IMR-90 (cell line): ENCODE measurements at regions not wholly inside any gene's neighbourhood (a gene's known extent, or its start where the extent isn't known, plus 50 kb on each side); places are given as distances from the start of the nearest gene placed in this dataset.

Experiments
- ATAC-seq: fragments of 200-7000 bp; cut with Tn5 transposase; 2 replicates; pipeline ENCODE4 v1.9.1; 2020; ENCODE audit warnings: low read depth, mild to moderate bottlenecking, moderate library complexity
- BruUV-seq: library from RNA; stranded (reverse); fragments of 400-500 nt; replicated peaks from 2 replicates; lab custom pipeline; 2021; lab: Mats Ljungman, UMichigan
- CTCF ChIA-PET: fragments of 300-600 bp; formaldehyde crosslinking; extraction: SDS; loops from one replicate; lab custom pipeline; 2021; ENCODE audit warnings: antibody characterized with exemption; lab: Yijun Ruan, JAX
- POLR2A ChIA-PET: fragments of 300-600 bp; sonication (Branson Sonifier 250); formaldehyde crosslinking; loops from one replicate; lab custom pipeline; 2022; ENCODE audit warnings: antibody characterized with exemption; ENCODE audit not compliant: unreplicated experiment; lab: Charles Lee
- DNase-seq: peaks from one replicate; pipeline ENCODE4 v3.0.0; 2013
- H2AFZ ChIP-seq: replicated peaks from 2 replicates; pipeline ENCODE3; 2013; ENCODE audit warnings: low read length, mild to moderate bottlenecking; ENCODE audit not compliant: poor library complexity
- H2AK5ac ChIP-seq: 2 replicates; pipeline ENCODE4 v1.6.1; 2013; ENCODE audit warnings: low read depth, low read length, inconsistent platforms
- H2AK9ac ChIP-seq: replicated peaks from 2 replicates; pipeline ENCODE3; 2013; ENCODE audit warnings: mild to moderate bottlenecking, low read depth, low read length, moderate library complexity; ENCODE audit not compliant: poor library complexity
- H2BK120ac ChIP-seq: 2 replicates; pipeline ENCODE4 v1.6.1; 2013; ENCODE audit warnings: low read depth, low read length, inconsistent platforms
- H2BK15ac ChIP-seq: 3 replicates; pipeline ENCODE4 v1.6.1; 2013; ENCODE audit warnings: low read depth, low read length, inconsistent platforms
- H2BK20ac ChIP-seq: 2 replicates; pipeline ENCODE4 v1.6.1; 2013; ENCODE audit warnings: low read depth, mild to moderate bottlenecking, inconsistent platforms, low read length, moderate library complexity
- H2BK5ac ChIP-seq: 2 replicates; pipeline ENCODE4 v1.6.1; 2013; ENCODE audit warnings: mild to moderate bottlenecking, low read depth, low read length, inconsistent platforms; ENCODE audit not compliant: poor library complexity, severe bottlenecking
- H3K14ac ChIP-seq: replicated peaks from 2 replicates; pipeline ENCODE4 v1.6.1; 2013; ENCODE audit warnings: low read depth, low read length, inconsistent platforms
- H3K18ac ChIP-seq: 2 replicates; pipeline ENCODE4 v1.6.1; 2013; ENCODE audit warnings: low read depth, low read length, control low read depth
- H3K23ac ChIP-seq: 2 replicates; pipeline ENCODE4 v1.6.1; 2013; ENCODE audit warnings: low read depth, low read length, inconsistent platforms
- H3K27ac ChIP-seq: 2 replicates; pipeline ENCODE4 v1.5.1; 2013; ENCODE audit warnings: mild to moderate bottlenecking, control low read depth, low read length; ENCODE audit not compliant: insufficient read depth
- H3K27me3 ChIP-seq: 2 replicates; pipeline ENCODE4 v1.6.1; 2013; ENCODE audit warnings: low read length; ENCODE audit not compliant: control insufficient read depth, insufficient read depth
- H3K36me3 ChIP-seq: 2 replicates; pipeline ENCODE4 v1.6.1; 2013; ENCODE audit warnings: low read length, mixed read lengths; ENCODE audit not compliant: control insufficient read depth, insufficient read depth
- H3K4ac ChIP-seq: 2 replicates; pipeline ENCODE4 v1.6.1; 2013; ENCODE audit warnings: low read depth, low read length, inconsistent platforms
- H3K4me1 ChIP-seq: 2 replicates; pipeline ENCODE4 v1.6.1; 2013; ENCODE audit warnings: low read length, mixed read lengths; ENCODE audit not compliant: control insufficient read depth, insufficient read depth
- H3K4me2 ChIP-seq: 2 replicates; pipeline ENCODE4 v1.6.1; 2013; ENCODE audit warnings: low read depth, mild to moderate bottlenecking, control low read depth, low read length, moderate library complexity
- H3K4me3 ChIP-seq: 2 replicates; pipeline ENCODE4 v1.5.1; 2013; ENCODE audit warnings: low read depth, mild to moderate bottlenecking, control low read depth, low read length, moderate library complexity; ENCODE audit not compliant: insufficient read depth
- H3K56ac ChIP-seq: 2 replicates; pipeline ENCODE4 v1.6.1; 2013; ENCODE audit warnings: low read length, inconsistent platforms; ENCODE audit not compliant: insufficient read depth; ENCODE audit errors: extremely low read depth
- H3K79me1 ChIP-seq, 2 experiments: 2 replicates each; pipeline ENCODE4 v1.6.1; 2013; ENCODE audit warnings: low read length in 2 of 2, inconsistent platforms in 1 of 2, low read depth in 1 of 2
- H3K9ac ChIP-seq: 2 replicates; pipeline ENCODE4 v1.6.1; 2013; ENCODE audit warnings: low read depth, low read length, control low read depth
- H3K9me1 ChIP-seq: 2 replicates; pipeline ENCODE4 v1.6.1; 2013; ENCODE audit warnings: low read length, inconsistent platforms; ENCODE audit not compliant: insufficient read depth
- H3K9me3 ChIP-seq: 2 replicates; pipeline ENCODE4 v1.6.1; 2013; ENCODE audit warnings: low read length; ENCODE audit not compliant: control insufficient read depth, insufficient read depth
- H4K20me1 ChIP-seq: 2 replicates; pipeline ENCODE4 v1.6.1; 2013; ENCODE audit warnings: low read length, inconsistent platforms; ENCODE audit not compliant: insufficient read depth
- H4K5ac ChIP-seq: 2 replicates; pipeline ENCODE4 v1.6.1; 2013; ENCODE audit warnings: mild to moderate bottlenecking, low read depth, low read length, control low read depth
- H4K8ac ChIP-seq, 2 experiments: 2 replicates each; pipeline ENCODE4 v1.6.1; 2013; ENCODE audit warnings: low read depth in 2 of 2, low read length in 2 of 2, control low read depth in 1 of 2, inconsistent platforms in 1 of 2
- H4K91ac ChIP-seq: 2 replicates; pipeline ENCODE4 v1.6.1; 2013; ENCODE audit warnings: low read depth, low read length, inconsistent platforms; ENCODE audit not compliant: insufficient read depth
- CEBPB ChIP-seq: IDR thresholded peaks from 2 replicates; pipeline ENCODE4 v1.6.1; 2012; ENCODE audit warnings: low read depth, low read length, improper control_type of control experiment
- CHD1 ChIP-seq: IDR thresholded peaks from 2 replicates; pipeline ENCODE4 v1.6.1; 2012; ENCODE audit warnings: low read depth, low read length, improper control_type of control experiment
- FOS ChIP-seq: fragments of 150-350 bp; IDR thresholded peaks from 2 replicates; pipeline ENCODE4 v1.6.1; 2016; ENCODE audit warnings: low read depth, low read length
- MAFK ChIP-seq: IDR thresholded peaks from 2 replicates; pipeline ENCODE4 v1.6.1; 2012; ENCODE audit warnings: low read depth, low read length, improper control_type of control experiment
- MAZ ChIP-seq: IDR thresholded peaks from 2 replicates; pipeline ENCODE4 v1.6.1; 2012; ENCODE audit warnings: low read depth, mild to moderate bottlenecking, low read length, improper control_type of control experiment, moderate library complexity, borderline replicate concordance
- MXI1 ChIP-seq: IDR thresholded peaks from 2 replicates; pipeline ENCODE4 v1.6.1; 2012; ENCODE audit warnings: low read depth, mild to moderate bottlenecking, low read length, moderate library complexity, borderline replicate concordance
- POLR2A ChIP-seq: IDR thresholded peaks from 2 replicates; pipeline ENCODE4 v1.6.1; 2012; ENCODE audit warnings: mild to moderate bottlenecking, low read depth, low read length
- RAD21 ChIP-seq: IDR thresholded peaks from 2 replicates; pipeline ENCODE4 v1.6.1; 2012; ENCODE audit warnings: low read length, improper control_type of control experiment
- RFX5 ChIP-seq: IDR thresholded peaks from 2 replicates; pipeline ENCODE4 v1.8.0; 2012; ENCODE audit warnings: low read depth, mild to moderate bottlenecking, low read length, moderate library complexity
- SMC3 ChIP-seq: fragments of 150-350 bp; IDR thresholded peaks from 2 replicates; pipeline ENCODE4 v1.6.1; 2016; ENCODE audit warnings: low read depth, mild to moderate bottlenecking, antibody characterized with exemption, low read length, moderate library complexity
- WGBS, 2 experiments: methylation state at CpG; one replicate each; pipeline versions ENCODE4 v1.1.5 to v1.1.7; 2013; ENCODE audit warnings: missing lambda C conversion rate in 2 of 2; ENCODE audit not compliant: insufficient read length in 1 of 2; ENCODE audit errors: extremely low coverage in 2 of 2; 5-methylcytosine and 5-hydroxymethylcytosine counted together
- dilution Hi-C: fragments of 300-500 bp; cut with HindIII; formaldehyde crosslinking; loops from one replicate; pipeline ENCODE4 v1.14.3; 2018; ENCODE audit warnings: low sequenced_read_pairs; ENCODE audit not compliant: unreplicated experiment
- in situ Hi-C: fragments of 300-500 bp; cut with MboI; formaldehyde crosslinking; loops from 3 replicates; pipeline ENCODE4 v1.14.3; 2019; ENCODE audit warnings: low sequenced_read_pairs, inconsistent platforms, mixed read lengths
- intact Hi-C: fragments of 100-400 bp; cut with micrococcal nuclease; formaldehyde crosslinking; loops from 2 replicates; pipeline ENCODE4 v1.10.0; 2022
- TF ChIP-seq, protein P1 (sequence below): fragments of 150-350 bp; IDR thresholded peaks from 2 replicates; pipeline ENCODE4 v1.6.1; 2016; ENCODE audit warnings: low read depth, mild to moderate bottlenecking, low read length, moderate library complexity, borderline replicate concordance
- TF ChIP-seq, protein P2 (sequence below): fragments of 150-350 bp; IDR thresholded peaks from 2 replicates; pipeline ENCODE4 v1.6.1; 2017; ENCODE audit warnings: mild to moderate bottlenecking, antibody characterized with exemption, low read length, low read depth
- TF ChIP-seq, protein P3 (sequence below): conservative IDR thresholded peaks from 2 replicates; pipeline ENCODE4 v1.5.1; 2012; ENCODE audit warnings: mild to moderate bottlenecking, low read depth, low read length, improper control_type of control experiment

DNA sequence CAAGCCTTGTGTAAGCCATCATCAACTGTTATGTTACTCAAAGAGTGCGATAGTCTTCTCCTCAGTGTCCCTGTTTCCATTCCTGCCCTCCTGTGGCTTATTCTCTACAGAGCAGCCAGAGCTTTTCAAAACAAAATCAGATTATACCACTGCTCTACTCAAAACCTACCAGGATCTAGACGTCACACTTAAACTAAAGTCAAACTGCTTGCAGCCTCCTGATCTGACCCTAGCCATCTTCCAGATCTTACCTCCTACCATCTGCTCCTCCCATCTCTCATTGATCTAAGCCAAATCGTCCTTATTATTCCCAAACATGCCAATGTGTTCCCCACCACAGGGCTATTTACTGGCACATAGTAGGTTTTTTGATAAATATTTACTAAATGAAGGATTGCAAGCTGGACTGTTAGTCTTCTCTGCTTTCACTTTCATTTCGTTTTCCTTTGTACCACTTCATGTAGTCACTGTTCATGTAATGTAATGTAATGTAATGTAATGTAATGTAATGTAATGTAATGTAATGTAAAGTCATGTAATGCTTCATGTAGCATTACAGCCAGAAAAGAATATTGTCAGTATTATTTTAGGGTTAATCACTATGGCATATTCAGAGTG, 116.1 kb downstream of the GPR37 start:
- peak overlapping the region in 1 of 2 experiments; percentile 66; a peak in 2 of 4 replicates for H4K8ac ChIP-seq
- H4K5ac ChIP-seq, result peak overlapping the region; percentile 78
- H3K56ac ChIP-seq, result no peak overlapping the region
- WGBS, 2 experiments, result 78% methylated on average over 2 of the region's 4 CpGs; no CpG with 5 or more reads in 1 of the 2 experiments
- no peaks in the 10 kb centered on the region for H3K9me3 ChIP-seq
- H2BK20ac ChIP-seq, result no peak overlapping the region
- H2AFZ ChIP-seq, result no peak overlapping the region
- no peaks in the 10 kb centered on the region for H3K36me3 ChIP-seq
- H4K20me1 ChIP-seq, result no peaks in the 10 kb centered on the region
- peak overlapping the region; percentile 88; the same call in 1 of the 2 replicates for H3K18ac ChIP-seq
- H3K4me3 ChIP-seq, result peak overlapping the region; percentile 20; the same call in 1 of the 2 replicates
- H3K9me1 ChIP-seq, result no peaks in the 10 kb centered on the region
- no peak overlapping the region for H2AK9ac ChIP-seq
- peak overlapping the region; percentile 89 for H3K4me2 ChIP-seq
- H3K27me3 ChIP-seq, result no peaks in the 10 kb centered on the region
- no peak overlapping the region; the same call in 1 of the 2 replicates for H3K4ac ChIP-seq
- H2BK15ac ChIP-seq, result no peak overlapping the region
- no peak overlapping the region for H3K27ac ChIP-seq
- H2BK5ac ChIP-seq, result no peak overlapping the region
- 0 out of 2 replicates have a peak overlapping the region, but pooled peaks have one; percentile 35 for H3K14ac ChIP-seq
- no peak overlapping the region for H2BK120ac ChIP-seq
- ATAC-seq (no peak), DNase-seq (no peak)
- POLR2A ChIA-PET, result no interaction called here
- intact Hi-C loops, result loop anchor here (5.0 kb wide), 1 partner anchor 113 kb away; no protein-coding TSS in a partner anchor
- H3K79me1 ChIP-seq, result no peaks in the 10 kb centered on the region
- no peak overlapping the region for H3K23ac ChIP-seq
- TF ChIP-seq MAZ (no peak), CEBPB (no peak), MAFK (no peak), CHD1 (no peak), POLR2A (no peak), RAD21 (no peak), FOS (no peak), MXI1 (no peak), RFX5 (no peak), SMC3 (no peak)
- TF ChIP-seq, protein P1, sequence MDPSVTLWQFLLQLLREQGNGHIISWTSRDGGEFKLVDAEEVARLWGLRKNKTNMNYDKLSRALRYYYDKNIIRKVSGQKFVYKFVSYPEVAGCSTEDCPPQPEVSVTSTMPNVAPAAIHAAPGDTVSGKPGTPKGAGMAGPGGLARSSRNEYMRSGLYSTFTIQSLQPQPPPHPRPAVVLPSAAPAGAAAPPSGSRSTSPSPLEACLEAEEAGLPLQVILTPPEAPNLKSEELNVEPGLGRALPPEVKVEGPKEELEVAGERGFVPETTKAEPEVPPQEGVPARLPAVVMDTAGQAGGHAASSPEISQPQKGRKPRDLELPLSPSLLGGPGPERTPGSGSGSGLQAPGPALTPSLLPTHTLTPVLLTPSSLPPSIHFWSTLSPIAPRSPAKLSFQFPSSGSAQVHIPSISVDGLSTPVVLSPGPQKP, result no peak
- TF ChIP-seq, protein P2, sequence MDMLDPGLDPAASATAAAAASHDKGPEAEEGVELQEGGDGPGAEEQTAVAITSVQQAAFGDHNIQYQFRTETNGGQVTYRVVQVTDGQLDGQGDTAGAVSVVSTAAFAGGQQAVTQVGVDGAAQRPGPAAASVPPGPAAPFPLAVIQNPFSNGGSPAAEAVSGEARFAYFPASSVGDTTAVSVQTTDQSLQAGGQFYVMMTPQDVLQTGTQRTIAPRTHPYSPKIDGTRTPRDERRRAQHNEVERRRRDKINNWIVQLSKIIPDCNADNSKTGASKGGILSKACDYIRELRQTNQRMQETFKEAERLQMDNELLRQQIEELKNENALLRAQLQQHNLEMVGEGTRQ, result no peak
- TF ChIP-seq, protein P3, sequence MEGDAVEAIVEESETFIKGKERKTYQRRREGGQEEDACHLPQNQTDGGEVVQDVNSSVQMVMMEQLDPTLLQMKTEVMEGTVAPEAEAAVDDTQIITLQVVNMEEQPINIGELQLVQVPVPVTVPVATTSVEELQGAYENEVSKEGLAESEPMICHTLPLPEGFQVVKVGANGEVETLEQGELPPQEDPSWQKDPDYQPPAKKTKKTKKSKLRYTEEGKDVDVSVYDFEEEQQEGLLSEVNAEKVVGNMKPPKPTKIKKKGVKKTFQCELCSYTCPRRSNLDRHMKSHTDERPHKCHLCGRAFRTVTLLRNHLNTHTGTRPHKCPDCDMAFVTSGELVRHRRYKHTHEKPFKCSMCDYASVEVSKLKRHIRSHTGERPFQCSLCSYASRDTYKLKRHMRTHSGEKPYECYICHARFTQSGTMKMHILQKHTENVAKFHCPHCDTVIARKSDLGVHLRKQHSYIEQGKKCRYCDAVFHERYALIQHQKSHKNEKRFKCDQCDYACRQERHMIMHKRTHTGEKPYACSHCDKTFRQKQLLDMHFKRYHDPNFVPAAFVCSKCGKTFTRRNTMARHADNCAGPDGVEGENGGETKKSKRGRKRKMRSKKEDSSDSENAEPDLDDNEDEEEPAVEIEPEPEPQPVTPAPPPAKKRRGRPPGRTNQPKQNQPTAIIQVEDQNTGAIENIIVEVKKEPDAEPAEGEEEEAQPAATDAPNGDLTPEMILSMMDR, result no peak
- H3K9ac ChIP-seq, result no peak overlapping the region
- CTCF ChIA-PET, result no interaction called here
- dilution Hi-C loops, result no loop called here
- no peak overlapping the region for H4K91ac ChIP-seq
- H3K4me1 ChIP-seq, result peaks cover 2% of the 10 kb centered on the region
- no peak overlapping the region for H2AK5ac ChIP-seq
- no TSS peak for BruUV-seq
- in situ Hi-C loops, result no loop called here
